Loucy (cell line): ENCODE measurements at regions not wholly inside any gene's neighbourhood (a gene's known extent, or its start where the extent isn't known, plus 50 kb on each side); places are given as distances from the start of the nearest gene placed in this dataset.

Experiments
- H2AFZ ChIP-seq: fragments of 200-600 bp; sonication (generic); 2 replicates; pipeline ENCODE4 v1.6.0; 2016; ENCODE audit warnings: antibody characterized with exemption, mild to moderate bottlenecking, low read length, moderate library complexity
- H3F3A ChIP-seq: fragments of 200-600 bp; 2 replicates; pipeline ENCODE4 v1.6.0; 2016; ENCODE audit warnings: antibody characterized with exemption, low read depth, mild to moderate bottlenecking
- H3K27me3 ChIP-seq: fragments of 200-600 bp; sonication (generic); 2 replicates; pipeline ENCODE4 v1.6.1; 2014; ENCODE audit warnings: low read length, mild to moderate bottlenecking; ENCODE audit not compliant: insufficient read depth, poor library complexity, severe bottlenecking
- H3K36me3 ChIP-seq: fragments of 200-600 bp; sonication (generic); 2 replicates; pipeline ENCODE4 v1.6.1; 2016; ENCODE audit warnings: low read length; ENCODE audit not compliant: insufficient read depth
- H3K4me1 ChIP-seq: fragments of 200-600 bp; sonication (generic); 2 replicates; pipeline ENCODE4 v1.5.1; 2014; ENCODE audit warnings: low read length, mild to moderate bottlenecking; ENCODE audit not compliant: insufficient read depth, poor library complexity, severe bottlenecking
- H3K4me2 ChIP-seq: fragments of 200-600 bp; sonication (generic); 2 replicates; pipeline ENCODE4 v1.6.0; 2014; ENCODE audit warnings: antibody characterized with exemption, low read length, low read depth, mild to moderate bottlenecking; ENCODE audit not compliant: poor library complexity, severe bottlenecking
- H3K4me3 ChIP-seq: fragments of 200-600 bp; sonication (generic); 2 replicates; pipeline ENCODE4 v1.5.1; 2014; ENCODE audit warnings: low read length, mild to moderate bottlenecking, mixed read lengths; ENCODE audit not compliant: poor library complexity, severe bottlenecking
- H3K79me2 ChIP-seq: fragments of 200-600 bp; sonication (generic); 2 replicates; pipeline ENCODE4 v1.6.1; 2014; ENCODE audit warnings: low read length; ENCODE audit not compliant: insufficient read depth
- H3K9ac ChIP-seq: fragments of 200-600 bp; sonication (generic); 2 replicates; pipeline ENCODE4 v1.6.0; 2014; ENCODE audit warnings: mild to moderate bottlenecking, low read depth, low read length, moderate library complexity; ENCODE audit not compliant: poor library complexity, severe bottlenecking
- H3K9me2 ChIP-seq: fragments of 200-600 bp; sonication (generic); replicated peaks from 2 replicates; pipeline ENCODE4 v1.6.1; 2016; ENCODE audit warnings: low read depth, low read length, mixed read lengths
- H3K9me3 ChIP-seq: fragments of 200-600 bp; sonication (generic); 2 replicates; pipeline ENCODE4 v1.6.1; 2014; ENCODE audit warnings: mild to moderate bottlenecking, antibody characterized with exemption, low read length, low read depth; ENCODE audit not compliant: insufficient read depth
- H4K20me1 ChIP-seq: fragments of 200-600 bp; sonication (generic); 2 replicates; pipeline ENCODE4 v1.6.0; 2014; ENCODE audit warnings: antibody characterized with exemption, low read length, mild to moderate bottlenecking; ENCODE audit not compliant: insufficient read depth, poor library complexity, severe bottlenecking
- EZH2phosphoT487 ChIP-seq: fragments of 200-600 bp; IDR thresholded peaks from 2 replicates; pipeline ENCODE4 v1.6.1; 2018; ENCODE audit warnings: antibody characterized with exemption, mild to moderate bottlenecking, moderate library complexity, borderline replicate concordance
- TF ChIP-seq, protein P1 (sequence below): fragments of 200-600 bp; sonication (generic); conservative IDR thresholded peaks from 2 replicates; pipeline ENCODE4 v1.5.1; 2014; ENCODE audit warnings: mild to moderate bottlenecking, antibody characterized with exemption, low read length

DNA sequence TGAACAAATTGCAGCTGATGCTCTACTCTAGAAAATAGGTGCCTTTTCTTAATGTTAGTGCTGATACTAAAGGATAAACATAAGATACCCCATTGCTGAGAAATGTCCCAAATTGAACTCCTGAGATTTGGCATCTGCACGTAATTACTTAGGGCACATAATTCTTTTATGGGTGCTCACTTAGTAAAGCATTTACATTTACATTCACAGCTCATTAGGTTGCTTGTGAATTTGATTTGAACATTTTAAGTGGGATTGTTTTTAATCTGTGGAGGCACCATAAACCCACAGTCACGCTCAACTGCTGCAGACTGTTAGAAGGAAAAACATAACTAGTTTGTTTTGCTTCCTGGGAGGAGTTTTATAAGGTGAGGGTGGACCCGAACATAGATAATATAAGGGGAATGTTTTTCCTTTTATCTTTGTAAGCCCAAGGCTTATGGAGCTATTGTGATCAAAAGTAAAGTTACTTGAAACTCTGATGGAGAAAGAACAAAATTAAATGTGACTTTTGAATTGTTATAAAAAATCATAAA is 560.8 kb downstream of the REEP3 start:
- TF ChIP-seq EZH2phosphoT487 = no peak
- TF ChIP-seq, protein P1, sequence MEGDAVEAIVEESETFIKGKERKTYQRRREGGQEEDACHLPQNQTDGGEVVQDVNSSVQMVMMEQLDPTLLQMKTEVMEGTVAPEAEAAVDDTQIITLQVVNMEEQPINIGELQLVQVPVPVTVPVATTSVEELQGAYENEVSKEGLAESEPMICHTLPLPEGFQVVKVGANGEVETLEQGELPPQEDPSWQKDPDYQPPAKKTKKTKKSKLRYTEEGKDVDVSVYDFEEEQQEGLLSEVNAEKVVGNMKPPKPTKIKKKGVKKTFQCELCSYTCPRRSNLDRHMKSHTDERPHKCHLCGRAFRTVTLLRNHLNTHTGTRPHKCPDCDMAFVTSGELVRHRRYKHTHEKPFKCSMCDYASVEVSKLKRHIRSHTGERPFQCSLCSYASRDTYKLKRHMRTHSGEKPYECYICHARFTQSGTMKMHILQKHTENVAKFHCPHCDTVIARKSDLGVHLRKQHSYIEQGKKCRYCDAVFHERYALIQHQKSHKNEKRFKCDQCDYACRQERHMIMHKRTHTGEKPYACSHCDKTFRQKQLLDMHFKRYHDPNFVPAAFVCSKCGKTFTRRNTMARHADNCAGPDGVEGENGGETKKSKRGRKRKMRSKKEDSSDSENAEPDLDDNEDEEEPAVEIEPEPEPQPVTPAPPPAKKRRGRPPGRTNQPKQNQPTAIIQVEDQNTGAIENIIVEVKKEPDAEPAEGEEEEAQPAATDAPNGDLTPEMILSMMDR = no peak

DNA sequence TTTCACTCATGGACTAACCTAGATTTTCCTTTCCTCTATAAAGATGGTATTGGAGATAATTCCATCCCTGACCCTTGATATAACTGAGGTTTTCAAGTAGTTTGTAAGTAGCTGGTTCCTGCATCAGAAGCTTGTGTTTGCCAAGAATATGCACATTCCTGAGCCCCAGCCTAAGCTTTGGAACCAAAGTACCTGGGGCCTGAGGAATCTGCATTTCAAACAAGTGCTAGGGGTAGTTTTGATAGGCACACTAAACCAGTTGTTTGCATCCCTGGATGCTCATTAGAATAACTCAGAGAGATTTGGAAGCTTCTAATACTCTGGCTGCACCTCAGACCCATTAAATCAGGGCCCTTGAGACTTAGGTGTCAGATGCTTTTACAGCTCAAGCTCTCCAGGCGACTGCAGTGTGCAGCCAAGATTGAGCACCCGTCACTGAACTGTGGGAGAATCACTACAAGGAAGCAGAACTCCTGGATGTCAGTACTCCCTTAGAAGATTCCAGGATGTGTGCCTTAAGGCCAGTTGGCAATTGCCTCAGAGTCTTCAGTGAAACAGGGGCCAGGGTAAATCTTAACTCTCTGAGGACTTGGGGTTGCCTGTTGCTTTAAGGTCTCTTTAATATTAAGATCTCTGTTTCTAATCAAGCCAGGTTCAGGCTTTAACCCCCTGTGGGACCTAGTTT is 565.0 kb downstream of the REEP3 start:
- H3K27me3 ChIP-seq = no peaks in the 10 kb centered on the region
- H3K4me1 ChIP-seq = no peaks in the 10 kb centered on the region
- no peaks in the 10 kb centered on the region for H4K20me1 ChIP-seq
- no peak overlapping the region for H3K4me2 ChIP-seq
- H3K9ac ChIP-seq = no peak overlapping the region
- no peak overlapping the region for H2AFZ ChIP-seq
- H3F3A ChIP-seq = no peaks in the 10 kb centered on the region
- no peak for TF ChIP-seq EZH2phosphoT487
- TF ChIP-seq, protein P1 = no peak
- no peaks in the 10 kb centered on the region for H3K36me3 ChIP-seq
- H3K4me3 ChIP-seq = no peak overlapping the region
- no peaks in the 10 kb centered on the region for H3K79me2 ChIP-seq
- H3K9me3 ChIP-seq = no peaks in the 10 kb centered on the region
- no peaks in the 10 kb centered on the region for H3K9me2 ChIP-seq

More for the DNA sequence above, 560.8 kb downstream of the REEP3 start:
- no peaks in the 10 kb centered on the region for H3K9me3 ChIP-seq
- no peak overlapping the region for H3K9ac ChIP-seq
- no peaks in the 10 kb centered on the region for H3K4me1 ChIP-seq
- no peaks in the 10 kb centered on the region for H3K36me3 ChIP-seq
- no peaks in the 10 kb centered on the region for H4K20me1 ChIP-seq
- no peak overlapping the region for H2AFZ ChIP-seq
- no peaks in the 10 kb centered on the region for H3K79me2 ChIP-seq
- H3F3A ChIP-seq = no peaks in the 10 kb centered on the region
- H3K9me2 ChIP-seq = no peaks in the 10 kb centered on the region
- no peak overlapping the region for H3K4me3 ChIP-seq
- no peaks in the 10 kb centered on the region for H3K27me3 ChIP-seq
- no peak overlapping the region for H3K4me2 ChIP-seq

DNA sequence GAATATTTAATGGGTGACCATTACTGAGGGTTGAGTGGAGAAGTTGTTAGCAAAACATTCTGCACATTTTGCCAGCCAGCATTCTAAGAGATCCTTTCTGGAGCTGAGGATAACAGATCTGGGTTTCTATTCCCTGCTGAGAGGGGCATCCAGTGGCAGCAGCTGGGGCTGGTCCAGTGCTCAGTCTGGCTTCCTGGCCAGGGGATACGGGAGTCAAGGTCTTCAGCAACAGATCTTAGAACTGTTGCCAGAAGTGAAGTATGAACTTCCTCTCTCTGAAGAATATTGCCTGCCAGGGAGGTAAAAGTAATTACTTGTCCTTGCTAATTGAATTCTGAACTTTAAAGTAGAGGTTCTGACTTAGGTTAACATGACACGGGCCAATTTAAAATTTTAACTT is 568.4 kb downstream of the REEP3 start:
- H4K20me1 ChIP-seq = no peaks in the 10 kb centered on the region
- H3K4me3 ChIP-seq = no peak overlapping the region
- H3K4me1 ChIP-seq = no peaks in the 10 kb centered on the region
- no peaks in the 10 kb centered on the region for H3K27me3 ChIP-seq
- H3F3A ChIP-seq = no peaks in the 10 kb centered on the region
- no peak for TF ChIP-seq EZH2phosphoT487
- TF ChIP-seq, protein P1 = no peak
- H3K9me2 ChIP-seq = no peaks in the 10 kb centered on the region
- H3K9ac ChIP-seq = no peak overlapping the region
- H3K4me2 ChIP-seq = no peak overlapping the region
- H2AFZ ChIP-seq = no peak overlapping the region
- H3K79me2 ChIP-seq = no peaks in the 10 kb centered on the region
- no peaks in the 10 kb centered on the region for H3K36me3 ChIP-seq
- no peaks in the 10 kb centered on the region for H3K9me3 ChIP-seq
